Right lobe of liver (tissue), 4 donors: ENCODE measurements at regions not wholly inside any gene's neighbourhood (a gene's known extent, or its start where the extent isn't known, plus 50 kb on each side); places are given as distances from the start of the nearest gene placed in this dataset.

Experiments
- CTCF ChIP-seq, 4 donors: fragments of 200-600 bp in 3 of 4; fragments of 450-650 bp in 1 of 4; IDR thresholded peaks; one replicate each; pipeline versions ENCODE4 v1.5.1 to v1.8.0; 2016 to 2022; ENCODE audit warnings: antibody characterized with exemption in 4 of 4, mild to moderate bottlenecking in 2 of 4
- POLR2A ChIP-seq: fragments of 450-650 bp; IDR thresholded peaks from one replicate; pipeline ENCODE4 v1.6.1; 2017; ENCODE audit warnings: antibody characterized with exemption, mild to moderate bottlenecking
- donor health status: DM: no; HTN: no; CAD: no.
- donor health status: DM: no; HTN: no; CAD: no.
- donor health status: DM: no; HTN: yes; CAD: no.

- TF ChIP-seq CTCF (IDR thresholded peaks at IDR 0.05) (no peak), POLR2A (no peak)
Measured at GRCh38 chr3:176554791-176555654, 642.3 kb downstream of the TBL1XR1 start.
